Muscle of leg (tissue), 3 donors: ENCODE measurements at regions not wholly inside any gene's neighbourhood (a gene's known extent, or its start where the extent isn't known, plus 50 kb on each side); places are given as distances from the start of the nearest gene placed in this dataset.
"Not testable (repeated sequence)": the region's sequence is repeated elsewhere in the genome, so short reads cannot be mapped to it uniquely, and the experiment has no call there.

Source experiments
- DNase-seq: peaks from one replicate; pipeline ENCODE4 v3.0.0; 2013
- H3K27ac ChIP-seq: one replicate; pipeline ENCODE4 v1.5.1; 2013; ENCODE audit warnings: mild to moderate bottlenecking, low read length, control low read depth
- H3K27me3 ChIP-seq: one replicate; pipeline ENCODE4 v1.6.1; 2013; ENCODE audit warnings: low read length; ENCODE audit not compliant: control insufficient read depth, insufficient read depth
- H3K36me3 ChIP-seq: one replicate; pipeline ENCODE4 v1.6.1; 2013; ENCODE audit warnings: low read length; ENCODE audit not compliant: control insufficient read depth, insufficient read depth
- H3K4me1 ChIP-seq: one replicate; pipeline ENCODE4 v1.6.1; 2013; ENCODE audit warnings: low read length; ENCODE audit not compliant: control insufficient read depth, insufficient read depth
- H3K4me3 ChIP-seq: one replicate; pipeline ENCODE4 v1.5.1; 2013; ENCODE audit warnings: low read length, control low read depth
- H3K9me3 ChIP-seq: replicated peaks from 2 replicates; pipeline ENCODE4 v1.6.1; 2013; ENCODE audit warnings: low read depth, low read length; ENCODE audit not compliant: control insufficient read depth
- WGBS: methylation state at CpG from one replicate; pipeline ENCODE4 v1.1.5; 2013; ENCODE audit warnings: missing lambda C conversion rate; ENCODE audit not compliant: insufficient coverage; 5-methylcytosine and 5-hydroxymethylcytosine counted together

GRCh38 chrX:63145526-63145925, 205.6 kb downstream of the SPIN4 start:
- not testable (repeated sequence) for H3K9me3 ChIP-seq, H3K4me3 ChIP-seq, H3K27me3 ChIP-seq, H3K4me1 ChIP-seq, DNase-seq, H3K27ac ChIP-seq, H3K36me3 ChIP-seq
- WGBS = no CpG with 5 or more reads among the region's 10 CpGs

DNA sequence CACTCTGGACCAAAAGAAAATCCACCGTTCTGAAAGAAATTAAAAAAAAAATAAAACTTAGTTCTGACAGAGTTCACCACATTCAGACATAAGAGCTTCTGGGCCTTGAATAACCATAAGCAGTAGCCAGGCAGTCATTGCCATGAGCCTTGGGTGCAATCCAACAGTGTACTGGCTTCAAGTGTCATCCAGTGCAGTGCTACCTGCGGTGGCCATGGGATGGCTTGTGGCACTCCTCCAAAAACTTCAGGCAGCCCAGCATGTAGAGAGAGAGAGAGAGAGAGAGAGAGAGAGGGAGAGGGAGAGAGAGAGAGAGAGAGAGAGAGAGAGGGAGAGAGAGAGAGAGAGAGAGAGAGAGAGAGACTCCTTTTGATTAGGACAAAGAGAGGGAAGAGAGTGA, 208.5 kb downstream of the SPIN4 start:
- H3K36me3 ChIP-seq, H3K4me3 ChIP-seq, H3K4me1 ChIP-seq, H3K27me3 ChIP-seq, H3K27ac ChIP-seq, DNase-seq, H3K9me3 ChIP-seq: not testable (repeated sequence)
- no CpG with 5 or more reads among the region's 2 CpGs for WGBS

DNA sequence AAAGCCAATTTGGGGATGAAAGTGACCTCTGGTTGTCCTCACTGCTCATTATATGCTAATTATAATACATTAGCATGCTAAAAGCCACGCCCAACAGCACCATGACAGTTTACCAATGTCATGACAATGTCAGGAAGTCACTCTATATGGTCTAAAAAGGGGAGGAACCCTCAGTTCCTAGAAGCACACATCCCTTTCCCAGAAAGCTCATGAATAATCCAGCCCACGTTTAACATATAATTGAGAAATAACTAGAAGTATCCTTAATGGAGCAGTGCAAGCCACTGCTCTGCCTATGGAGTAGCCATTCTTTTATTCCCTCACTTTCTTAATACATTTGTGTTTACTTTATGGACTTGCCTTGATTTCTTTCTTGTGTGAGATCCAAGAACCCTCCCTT, 215.3 kb downstream of the SPIN4 start:
- not testable (repeated sequence) for H3K36me3 ChIP-seq, H3K9me3 ChIP-seq
- no CpG with 5 or more reads among the region's 2 CpGs for WGBS

DNA sequence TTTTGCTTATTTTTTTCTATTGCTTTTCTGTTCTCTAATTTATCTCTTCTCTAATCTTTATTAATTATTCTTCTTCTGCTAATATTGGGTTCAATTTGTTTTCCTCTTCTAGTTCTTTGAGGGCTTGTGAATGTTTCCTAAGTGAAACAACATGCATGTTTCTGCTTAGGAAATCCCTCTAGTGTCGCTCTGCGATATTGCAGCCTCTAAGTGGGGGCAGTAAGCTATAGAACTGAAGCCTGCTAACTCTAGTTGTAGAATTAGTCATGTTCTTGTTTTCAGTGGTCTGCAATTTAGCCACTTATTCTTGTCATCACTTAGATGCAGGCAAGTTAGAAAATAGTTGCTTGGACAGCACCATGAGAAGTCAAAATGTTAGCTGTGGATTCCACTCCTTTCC, 222.6 kb downstream of the SPIN4 start:
- Histone ChIP-seq H3K27me3 (no peaks in the 10 kb centered on the region), H3K9me3 (no peaks in the 10 kb centered on the region), H3K36me3 (no peaks in the 10 kb centered on the region), H3K4me3 (no peak overlapping the region), H3K4me1 (no peaks in the 10 kb centered on the region), H3K27ac (no peak overlapping the region)
- DNase-seq = no peak
- 0% methylated on average over 1 of the region's 2 CpGs for WGBS

More for the DNA sequence above, 215.3 kb downstream of the SPIN4 start:
- H3K27ac ChIP-seq, DNase-seq, H3K4me1 ChIP-seq, H3K27me3 ChIP-seq, H3K4me3 ChIP-seq: not testable (repeated sequence)

DNA sequence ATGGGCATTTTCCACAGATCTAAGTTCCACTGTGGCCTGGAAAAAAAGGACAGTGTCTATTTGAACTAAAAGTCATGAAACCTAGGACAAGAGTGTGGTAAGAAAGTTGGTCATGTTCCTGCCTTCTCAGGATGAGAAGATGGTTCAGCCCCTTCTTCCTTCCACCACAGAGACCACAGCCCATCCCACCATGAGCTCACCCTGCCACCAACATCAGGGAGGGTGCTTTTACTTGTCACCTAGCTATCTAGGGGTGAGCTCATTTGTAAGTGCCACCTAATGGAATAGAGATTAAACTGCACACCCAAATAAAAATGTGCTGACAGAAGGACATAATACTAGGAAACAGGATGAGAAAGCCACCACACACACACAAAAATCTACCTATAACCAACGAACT, 235.9 kb downstream of the SPIN4 start:
- no CpG with 5 or more reads among the region's 1 CpG for WGBS
- Histone ChIP-seq H3K36me3 (no peaks in the 10 kb centered on the region), H3K4me3 (no peak overlapping the region), H3K4me1 (no peaks in the 10 kb centered on the region), H3K27ac (no peak overlapping the region), H3K9me3 (peaks cover 9% of the 10 kb centered on the region), H3K27me3 (no peaks in the 10 kb centered on the region)
- no peak for DNase-seq

GRCh38 chrX:63101879-63102620, 249.1 kb downstream of the SPIN4 start:
- Histone ChIP-seq H3K4me3 (no peak overlapping the region), H3K27me3 (no peaks in the 10 kb centered on the region), H3K4me1 (no peaks in the 10 kb centered on the region), H3K27ac (no peak overlapping the region), H3K9me3 (peaks cover 17% of the 10 kb centered on the region), H3K36me3 (no peaks in the 10 kb centered on the region)
- DNase-seq = no peak
- WGBS = 63% methylated on average over 8 of the region's 8 CpGs

GRCh38 chrX:63058204-63058603, 292.9 kb downstream of the SPIN4 start:
- Histone ChIP-seq H3K9me3 (peaks cover 13% of the 10 kb centered on the region), H3K36me3 (no peaks in the 10 kb centered on the region), H3K27ac (no peak overlapping the region), H3K4me3 (no peak overlapping the region), H3K27me3 (no peaks in the 10 kb centered on the region), H3K4me1 (no peaks in the 10 kb centered on the region)
- WGBS = no CpG with 5 or more reads among the region's 2 CpGs
- no peak for DNase-seq

DNA sequence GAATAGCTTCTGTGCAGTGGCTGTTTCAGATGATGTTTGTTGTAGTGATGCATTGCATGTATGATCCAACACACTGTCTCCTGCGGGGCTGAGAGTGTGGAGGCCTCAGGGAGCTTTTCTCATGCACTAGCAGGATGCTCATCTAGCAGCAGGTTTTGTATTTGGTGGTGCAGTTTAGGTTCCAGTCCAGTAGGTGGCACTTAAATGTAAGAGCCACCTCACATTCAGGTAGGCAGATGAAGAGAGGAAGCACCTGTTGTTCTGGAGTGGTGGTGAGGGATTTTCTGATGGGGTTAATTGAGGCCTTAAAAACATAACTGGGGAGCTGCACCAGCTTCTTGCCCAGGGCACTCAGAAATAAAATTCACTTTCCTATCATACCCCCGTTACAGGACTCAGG, 300.9 kb downstream of the SPIN4 start:
- Histone ChIP-seq H3K9me3 (peaks cover 6% of the 10 kb centered on the region), H3K27me3 (no peaks in the 10 kb centered on the region), H3K4me3 (no peak overlapping the region), H3K4me1 (no peaks in the 10 kb centered on the region), H3K27ac (no peak overlapping the region), H3K36me3 (no peaks in the 10 kb centered on the region)
- 20% methylated on average over 1 of the region's 2 CpGs for WGBS
- no peak for DNase-seq

DNA sequence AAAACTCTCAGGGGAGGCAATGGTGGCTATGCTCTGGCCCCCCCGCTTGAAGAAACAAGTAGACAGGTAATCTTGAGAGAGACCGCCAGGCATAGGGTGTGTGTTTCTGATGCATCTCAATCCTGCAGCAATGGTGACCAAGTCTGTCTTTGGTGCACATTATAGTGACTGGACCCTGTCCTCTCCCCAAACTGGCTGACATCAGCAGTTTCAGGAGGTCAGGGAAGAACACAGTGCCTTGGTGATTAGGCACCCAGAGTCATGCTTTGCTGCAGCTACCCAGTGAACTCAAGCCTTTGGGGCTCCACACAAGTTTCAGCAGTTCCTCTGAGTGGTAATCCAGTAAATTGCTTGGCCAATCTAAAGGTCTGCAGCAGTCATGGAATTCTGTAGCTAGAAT, 318.3 kb downstream of the SPIN4 start:
- WGBS = 68% methylated on average over 2 of the region's 2 CpGs
- no peak for DNase-seq
- Histone ChIP-seq H3K9me3 (peaks cover 18% of the 10 kb centered on the region), H3K4me1 (no peaks in the 10 kb centered on the region), H3K36me3 (no peaks in the 10 kb centered on the region), H3K27ac (no peak overlapping the region), H3K27me3 (no peaks in the 10 kb centered on the region), H3K4me3 (no peak overlapping the region)

- 22% methylated on average over 1 of the region's 3 CpGs for WGBS
- DNase-seq = no peak
- Histone ChIP-seq H3K27me3 (no peaks in the 10 kb centered on the region), H3K4me3 (no peak overlapping the region), H3K36me3 (no peaks in the 10 kb centered on the region), H3K4me1 (no peaks in the 10 kb centered on the region), H3K27ac (no peak overlapping the region), H3K9me3 (peaks cover 22% of the 10 kb centered on the region)
Observed at GRCh38 chrX:63013549-63013948, 337.6 kb downstream of the SPIN4 start.

DNA sequence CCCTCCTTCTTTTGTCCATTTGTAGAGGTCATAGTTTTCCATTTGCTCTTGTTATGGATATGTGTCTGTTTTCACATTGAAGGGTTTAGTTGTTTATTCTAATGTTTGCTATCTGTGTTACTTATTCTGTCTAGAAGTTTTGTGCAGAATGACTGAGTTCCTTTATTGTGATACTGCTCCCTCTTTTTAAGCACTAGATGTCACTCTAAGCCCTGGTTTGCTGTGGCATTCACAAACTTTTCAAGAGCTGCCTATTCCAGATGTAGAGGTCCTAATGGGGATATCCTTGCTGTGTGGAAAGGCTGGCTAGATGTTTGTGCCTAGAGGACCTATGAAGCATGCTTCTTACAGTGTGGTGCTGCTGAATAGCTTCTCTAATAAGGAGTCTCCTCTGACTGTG, 338.6 kb downstream of the SPIN4 start:
- Histone ChIP-seq H3K9me3 (peaks cover 17% of the 10 kb centered on the region), H3K27ac (no peak overlapping the region), H3K4me1 (no peaks in the 10 kb centered on the region), H3K4me3 (no peak overlapping the region), H3K36me3 (no peaks in the 10 kb centered on the region), H3K27me3 (no peaks in the 10 kb centered on the region)
- DNase-seq = no peak
